HEK293T (cell line): ENCODE measurements at regions not wholly inside any gene's neighbourhood (a gene's known extent, or its start where the extent isn't known, plus 50 kb on each side); places are given as distances from the start of the nearest gene placed in this dataset.

Source experiments
- CTCF ChIA-PET: fragments of 350-600 bp; formaldehyde crosslinking; extraction: SDS; loops from one replicate; lab custom pipeline; 2021; ENCODE audit warnings: antibody characterized with exemption, inconsistent platforms; lab: Yijun Ruan, JAX
- POLR2A ChIA-PET: fragments of 350-600 bp; formaldehyde crosslinking; extraction: SDS; loops from one replicate; lab custom pipeline; 2020; ENCODE audit warnings: antibody characterized with exemption, inconsistent platforms; lab: Yijun Ruan, JAX
- DNase-seq: peaks from one replicate; pipeline ENCODE4 v3.0.0; 2012; ENCODE audit warnings: mixed read lengths; ENCODE audit errors: extremely low spot score
- ARNT ChIP-seq: fragments of 450-650 bp; IDR thresholded peaks from 2 replicates; pipeline ENCODE4 v1.6.1; 2017; ENCODE audit warnings: mild to moderate bottlenecking
- BHLHE40 ChIP-seq: fragments of 450-650 bp; IDR thresholded peaks from 2 replicates; pipeline ENCODE4 v1.6.1; 2016; ENCODE audit warnings: mild to moderate bottlenecking, moderate library complexity, borderline replicate concordance
- CTBP1 ChIP-seq: fragments of 450-650 bp; IDR thresholded peaks from 2 replicates; pipeline ENCODE4 v1.6.1; 2016; ENCODE audit warnings: borderline replicate concordance
- ELF4 ChIP-seq: fragments of 450-650 bp; IDR thresholded peaks from 2 replicates; pipeline ENCODE4 v1.6.1; 2017; ENCODE audit warnings: antibody characterized with exemption
- FOXA1 ChIP-seq: fragments of 450-650 bp; IDR thresholded peaks from 2 replicates; pipeline ENCODE4 v1.6.1; 2016; ENCODE audit warnings: mild to moderate bottlenecking
- FOXK2 ChIP-seq: fragments of 450-650 bp; IDR thresholded peaks from 2 replicates; pipeline ENCODE4 v1.6.1; 2016; ENCODE audit warnings: mild to moderate bottlenecking
- FOXM1 ChIP-seq: fragments of 450-650 bp; IDR thresholded peaks from 2 replicates; pipeline ENCODE4 v1.6.1; 2017; ENCODE audit warnings: mild to moderate bottlenecking, borderline replicate concordance
- HDGF ChIP-seq: fragments of 450-650 bp; IDR thresholded peaks from 2 replicates; pipeline ENCODE4 v1.6.1; 2017; ENCODE audit warnings: antibody characterized with exemption, borderline replicate concordance
- L3MBTL2 ChIP-seq: fragments of 450-650 bp; conservative IDR thresholded peaks from 2 replicates; pipeline ENCODE4 v1.6.1; 2016; ENCODE audit warnings: mild to moderate bottlenecking
- LEF1 ChIP-seq: fragments of 450-650 bp; IDR thresholded peaks from 2 replicates; pipeline ENCODE4 v1.6.1; 2017; ENCODE audit warnings: mild to moderate bottlenecking, borderline replicate concordance
- NFRKB ChIP-seq: fragments of 450-650 bp; IDR thresholded peaks from 2 replicates; pipeline ENCODE4 v1.6.1; 2016; ENCODE audit warnings: mild to moderate bottlenecking, moderate library complexity
- PKNOX1 ChIP-seq: fragments of 450-650 bp; IDR thresholded peaks from 2 replicates; pipeline ENCODE4 v1.6.1; 2016
- SP1 ChIP-seq: fragments of 450-650 bp; IDR thresholded peaks from 2 replicates; pipeline ENCODE4 v1.6.1; 2017
- SUZ12 ChIP-seq: fragments of 450-650 bp; IDR thresholded peaks from 2 replicates; pipeline ENCODE4 v1.6.1; 2016; ENCODE audit warnings: mild to moderate bottlenecking
- TARDBP ChIP-seq: fragments of 450-650 bp; IDR thresholded peaks from 2 replicates; pipeline ENCODE4 v1.6.1; 2016
- ZNF384 ChIP-seq: fragments of 450-650 bp; IDR thresholded peaks from 2 replicates; pipeline ENCODE4 v1.6.1; 2016

- ChIA-PET CTCF (no interaction called here), POLR2A (no interaction called here)
- TF ChIP-seq NFRKB (no peak), ZNF384 (no peak), BHLHE40 (no peak), CTBP1 (no peak), ELF4 (no peak), L3MBTL2 (no peak), ARNT (no peak), SUZ12 (no peak), FOXA1 (no peak), HDGF (no peak), TARDBP (no peak)
- no peak for DNase-seq
Measured at GRCh38 chr12:34389378-34390170, 367.3 kb downstream of the ALG10 start.

- CTCF ChIA-PET, result no interaction called here
- POLR2A ChIA-PET, result no interaction called here
- no peak for TF ChIP-seq HDGF
- TF ChIP-seq ZNF384, result no peak
- TF ChIP-seq ELF4, result no peak
- no peak for TF ChIP-seq NFRKB
- no peak for TF ChIP-seq SP1
- TF ChIP-seq FOXK2, result no peak
- no peak for TF ChIP-seq CTBP1
- no peak for TF ChIP-seq LEF1
- TF ChIP-seq FOXA1, result no peak
- no peak for TF ChIP-seq SUZ12
- TF ChIP-seq L3MBTL2, result no peak
- no peak for TF ChIP-seq TARDBP
- no peak for TF ChIP-seq FOXM1
- no peak for TF ChIP-seq ARNT
- TF ChIP-seq BHLHE40, result no peak
- TF ChIP-seq PKNOX1, result no peak
Measured at GRCh38 chr12:34390171-34390841, 368.0 kb downstream of the ALG10 start.

GRCh38 chr12:34390846-34391700, 368.8 kb downstream of the ALG10 start:
- no peak for TF ChIP-seq BHLHE40
- POLR2A ChIA-PET, result no interaction called here
- no peak for DNase-seq
- CTCF ChIA-PET, result no interaction called here

More at GRCh38 chr12:34390171-34390841, 368.0 kb downstream of the ALG10 start:
- no peak for DNase-seq

GRCh38 chr12:34391771-34392581, 369.7 kb downstream of the ALG10 start:
- TF ChIP-seq NFRKB, result no peak
- TF ChIP-seq ARNT, result no peak
- no peak for TF ChIP-seq FOXA1
- no peak for TF ChIP-seq BHLHE40
- no peak for TF ChIP-seq FOXK2
- TF ChIP-seq CTBP1, result no peak
- TF ChIP-seq LEF1, result no peak
- TF ChIP-seq HDGF, result no peak
- no peak for TF ChIP-seq PKNOX1
- TF ChIP-seq ELF4, result no peak
- no peak for TF ChIP-seq FOXM1
- TF ChIP-seq SUZ12, result no peak
- no peak for TF ChIP-seq L3MBTL2
- TF ChIP-seq ZNF384, result no peak
- no peak for TF ChIP-seq TARDBP
- no peak for TF ChIP-seq SP1
- DNase-seq, result no peak
- POLR2A ChIA-PET, result no interaction called here
- CTCF ChIA-PET, result no interaction called here

- ChIA-PET POLR2A (no interaction called here), CTCF (no interaction called here)
- no peak for DNase-seq
- TF ChIP-seq ZNF384 (no peak), BHLHE40 (no peak), PKNOX1 (no peak), LEF1 (no peak), FOXM1 (no peak), L3MBTL2 (no peak), FOXK2 (no peak), CTBP1 (no peak), ARNT (no peak), NFRKB (no peak), ELF4 (no peak), SUZ12 (no peak), HDGF (no peak)
Measured at GRCh38 chr12:34392741-34393085, 370.4 kb downstream of the ALG10 start.
